Activated CD8-positive, alpha-beta T cell treated with anti-CD3 and anti-CD28 coated beads for 36 hours (primary cell): ENCODE measurements at regions not wholly inside any gene's neighbourhood (a gene's known extent, or its start where the extent isn't known, plus 50 kb on each side); places are given as distances from the start of the nearest gene placed in this dataset.

Experiments
- ATAC-seq: fragments of 200-7000 bp; cut with Tn5 transposase; one replicate; pipeline ENCODE4 v1.10.0; 2021; ENCODE audit warnings: mild to moderate bottlenecking, moderate library complexity
- CTCF ChIA-PET: fragments of 350-600 bp; sonication (Branson Sonifier 250); formaldehyde crosslinking; loops from one replicate; lab custom pipeline; 2021; ENCODE audit warnings: antibody characterized with exemption; lab: Charles Lee
- POLR2A ChIA-PET: fragments of 350-600 bp; sonication (Branson Sonifier 250); formaldehyde crosslinking; loops from one replicate; lab custom pipeline; 2021; ENCODE audit warnings: antibody characterized with exemption; lab: Charles Lee
- DNase-seq: peaks from one replicate; pipeline ENCODE4 v3.0.0-alpha.2; 2020
- H3K27ac Mint-ChIP-seq: one replicate; pipeline ENCODE4 v1.8.0; 2021; ENCODE audit warnings: mild to moderate bottlenecking, mixed read lengths
- H3K27me3 Mint-ChIP-seq: one replicate; pipeline ENCODE4 v1.8.0; 2021; ENCODE audit warnings: mixed read lengths
- H3K36me3 Mint-ChIP-seq: one replicate; pipeline ENCODE4 v1.8.0; 2021; ENCODE audit warnings: low read depth, mixed read lengths
- H3K4me1 Mint-ChIP-seq: one replicate; pipeline ENCODE4 v1.8.0; 2021; ENCODE audit warnings: low read depth, mixed read lengths
- H3K4me3 Mint-ChIP-seq: one replicate; pipeline ENCODE4 v1.8.0; 2021; ENCODE audit warnings: mild to moderate bottlenecking, moderate library complexity, mixed read lengths
- H3K9me3 Mint-ChIP-seq: one replicate; pipeline ENCODE4 v1.8.0; 2021; ENCODE audit warnings: mixed read lengths
- CTCF ChIP-seq: fragments of 200-600 bp; IDR thresholded peaks from one replicate; pipeline ENCODE4 v1.8.0; 2022; ENCODE audit warnings: antibody characterized with exemption, mild to moderate bottlenecking
- intact Hi-C: fragments of 100-400 bp; cut with micrococcal nuclease; formaldehyde crosslinking; loops from one replicate; pipeline ENCODE4 v1.10.0; 2022

DNA sequence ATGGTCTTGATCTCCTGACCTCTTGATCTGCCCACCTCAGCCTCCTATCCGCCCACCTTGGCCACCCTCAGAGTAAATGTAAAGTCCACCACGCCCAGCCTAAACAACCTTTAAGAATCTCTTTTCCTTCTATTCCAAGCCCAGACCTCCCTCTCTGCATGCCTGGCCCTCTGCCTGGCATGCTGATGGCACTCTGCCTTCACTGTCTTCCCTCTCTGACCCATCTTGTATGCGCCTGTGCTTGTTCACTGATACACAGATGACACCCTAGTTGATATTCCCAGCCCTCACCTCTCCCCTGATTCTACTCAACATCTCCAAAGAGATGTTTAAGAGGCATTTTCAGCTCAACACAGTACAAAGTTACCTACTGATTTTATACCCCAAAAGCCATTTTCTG is 466.8 kb upstream of the MEX3C start:
- ChIA-PET POLR2A (no interaction called here), CTCF (no interaction called here)
- ATAC-seq, result no peak
- H3K4me1 Mint-ChIP-seq, result no peaks in the 10 kb centered on the region
- no peak for DNase-seq
- H3K27ac Mint-ChIP-seq, result no peak overlapping the region
- intact Hi-C loops, result no loop called here
- H3K36me3 Mint-ChIP-seq, result no peaks in the 10 kb centered on the region
- H3K4me3 Mint-ChIP-seq, result no peak overlapping the region
- TF ChIP-seq CTCF, result no peak
- no peaks in the 10 kb centered on the region for H3K9me3 Mint-ChIP-seq
- H3K27me3 Mint-ChIP-seq, result peaks cover 10% of the 10 kb centered on the region

- Mint-ChIP-seq H3K36me3 (no peaks in the 10 kb centered on the region), H3K9me3 (no peaks in the 10 kb centered on the region), H3K27me3 (peaks cover 10% of the 10 kb centered on the region), H3K4me1 (no peaks in the 10 kb centered on the region), H3K4me3 (no peak overlapping the region), H3K27ac (no peak overlapping the region)
- ATAC-seq, result no peak
- no peak for DNase-seq
- intact Hi-C loops, result loop anchor here (5.0 kb wide), 1 partner anchor 621 kb away; no protein-coding TSS in a partner anchor
- TF ChIP-seq CTCF, result no peak
- ChIA-PET CTCF (no interaction called here), POLR2A (no interaction called here)
These were observed 469.3 kb upstream of the MEX3C start for GRCh38 chr18:51666763-51667191.

- CTCF ChIA-PET, result interaction anchor here (0.9 to 1.1 kb wide), 3 partner anchors 18 to 621 kb away, joined by 3 to 4 read pairs (median 3); no protein-coding TSS in a partner anchor
- TF ChIP-seq CTCF, result peak; percentile 69
- no peak overlapping the region for H3K4me3 Mint-ChIP-seq
- no peak overlapping the region for H3K27ac Mint-ChIP-seq
- POLR2A ChIA-PET, result no interaction called here
- H3K27me3 Mint-ChIP-seq, result peaks cover 10% of the 10 kb centered on the region
- H3K4me1 Mint-ChIP-seq, result no peaks in the 10 kb centered on the region
- peak; percentile 76 for DNase-seq
- intact Hi-C loops, result loop anchor here (5.0 kb wide), 1 partner anchor 619 kb away; no protein-coding TSS in a partner anchor
- no peaks in the 10 kb centered on the region for H3K9me3 Mint-ChIP-seq
- peak; percentile 39 for ATAC-seq
- H3K36me3 Mint-ChIP-seq, result no peaks in the 10 kb centered on the region
These were observed 470.6 kb upstream of the MEX3C start for GRCh38 chr18:51668101-51668500.

DNA sequence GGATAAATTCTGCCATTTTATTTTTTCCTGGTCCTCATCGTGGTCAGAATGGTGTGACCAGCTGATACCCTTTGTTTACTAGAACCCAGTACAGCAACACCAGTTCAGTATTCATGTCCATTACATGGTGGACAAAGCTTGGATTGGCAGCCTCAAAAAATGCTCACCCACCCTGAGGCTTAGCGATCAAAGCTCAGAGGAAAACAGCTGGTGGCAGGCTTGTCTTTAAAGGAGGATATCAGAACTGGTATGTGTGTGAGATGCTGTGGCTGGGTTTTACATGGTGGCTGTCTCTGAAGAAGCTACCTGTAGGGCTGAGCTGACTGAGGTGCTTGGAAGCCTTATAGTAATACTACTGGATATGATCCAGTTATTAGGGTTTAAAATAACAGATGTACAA is 471.1 kb upstream of the MEX3C start:
- DNase-seq, result no peak
- H3K4me3 Mint-ChIP-seq, result no peak overlapping the region

More for the DNA sequence above, 471.1 kb upstream of the MEX3C start:
- Mint-ChIP-seq H3K27me3 (peaks cover 10% of the 10 kb centered on the region), H3K27ac (no peak overlapping the region), H3K9me3 (no peaks in the 10 kb centered on the region), H3K36me3 (no peaks in the 10 kb centered on the region), H3K4me1 (no peaks in the 10 kb centered on the region)
- ChIA-PET POLR2A (no interaction called here), CTCF (interaction anchor here (0.7 to 1.1 kb wide), 2 partner anchors 9 to 18 kb away, joined by 3 to 5 read pairs; no protein-coding TSS in a partner anchor)
- no peak for ATAC-seq
- no peak for TF ChIP-seq CTCF
- intact Hi-C loops, result loop anchor here (5.0 kb wide), 1 partner anchor 619 kb away; no protein-coding TSS in a partner anchor
